ENCODE measurements at regions not wholly inside any gene's neighbourhood (a gene's known extent, or its start where the extent isn't known, plus 50 kb on each side); places are given as distances from the start of the nearest gene placed in this dataset.
"Not testable (repeated sequence)": the region's sequence is repeated elsewhere in the genome, so short reads cannot be mapped to it uniquely, and the experiment has no call there.

GRCh38 chr16:16448423-16448822, 69.5 kb downstream of the NPIPA7 start:
- DNase-seq (ENCODE audit: low spot score) = not testable (repeated sequence)

GRCh38 chr16:16449712-16450237, 70.8 kb downstream of the NPIPA7 start:
- DNase-seq (ENCODE audit: low spot score) = not testable (repeated sequence)

GRCh38 chr16:16451721-16452410, 72.9 kb downstream of the NPIPA7 start:
- DNase-seq (ENCODE audit: low spot score) = not testable (repeated sequence)

GRCh38 chr16:16458579-16458978, 79.6 kb downstream of the NPIPA7 start:
- DNase-seq (ENCODE audit: low spot score) = not testable (repeated sequence)

GRCh38 chr16:16463792-16464191, 84.9 kb downstream of the NPIPA7 start:
- not testable (repeated sequence) for DNase-seq (ENCODE audit: low spot score)

GRCh38 chr16:16488919-16489318, 110.0 kb downstream of the NPIPA7 start:
- DNase-seq (ENCODE audit: low spot score) = not testable (repeated sequence)

GRCh38 chr16:16489466-16489865, 110.5 kb downstream of the NPIPA7 start:
- DNase-seq (ENCODE audit: low spot score) = not testable (repeated sequence)

GRCh38 chr16:16494114-16494513, 115.2 kb downstream of the NPIPA7 start:
- DNase-seq (ENCODE audit: low spot score) = not testable (repeated sequence)

GRCh38 chr16:16494998-16495397, 116.1 kb downstream of the NPIPA7 start:
- DNase-seq (ENCODE audit: low spot score) = not testable (repeated sequence)

GRCh38 chr16:16499875-16500274, 120.9 kb downstream of the NPIPA7 start:
- not testable (repeated sequence) for DNase-seq (ENCODE audit: low spot score)

GRCh38 chr16:16507041-16507440, 128.1 kb downstream of the NPIPA7 start:
- DNase-seq (ENCODE audit: low spot score) = not testable (repeated sequence)

- not testable (repeated sequence) for DNase-seq (ENCODE audit: low spot score)
These were observed 129.4 kb downstream of the NPIPA7 start for GRCh38 chr16:16508344-16508743.

- not testable (repeated sequence) for DNase-seq (ENCODE audit: low spot score)
These were observed 140.5 kb downstream of the NPIPA7 start for GRCh38 chr16:16519395-16519794.

- DNase-seq (ENCODE audit: low spot score) = not testable (repeated sequence)
These were observed 142.5 kb downstream of the NPIPA7 start for GRCh38 chr16:16521239-16522002.

- not testable (repeated sequence) for DNase-seq (ENCODE audit: low spot score)
These were observed 148.1 kb downstream of the NPIPA7 start for GRCh38 chr16:16526998-16527397.

GRCh38 chr16:16530744-16531143, 151.8 kb downstream of the NPIPA7 start:
- not testable (repeated sequence) for DNase-seq (ENCODE audit: low spot score)

- DNase-seq (ENCODE audit: low spot score) = not testable (repeated sequence)
These were observed 156.6 kb downstream of the NPIPA7 start for GRCh38 chr16:16535565-16535964.

GRCh38 chr16:16536151-16536550, 157.2 kb downstream of the NPIPA7 start:
- DNase-seq (ENCODE audit: low spot score) = not testable (repeated sequence)

GRCh38 chr16:16549710-16550109, 170.8 kb downstream of the NPIPA7 start:
- not testable (repeated sequence) for DNase-seq (ENCODE audit: low spot score)

GRCh38 chr16:16550824-16551223, 171.9 kb downstream of the NPIPA7 start:
- not testable (repeated sequence) for DNase-seq (ENCODE audit: low spot score)

- DNase-seq (ENCODE audit: low spot score) = not testable (repeated sequence)
These were observed 173.9 kb downstream of the NPIPA7 start for GRCh38 chr16:16552819-16553340.

- not testable (repeated sequence) for DNase-seq (ENCODE audit: low spot score)
These were observed 180.3 kb downstream of the NPIPA7 start for GRCh38 chr16:16559179-16559740.

All from RKO (cell line).